NB4 (cell line): ENCODE measurements at regions not wholly inside any gene's neighbourhood (a gene's known extent, or its start where the extent isn't known, plus 50 kb on each side); places are given as distances from the start of the nearest gene placed in this dataset.

Experiments used
- DNase-seq: peaks from one replicate; pipeline ENCODE4 v3.0.0; 2010; ENCODE audit warnings: low read depth
- H3K4me3 ChIP-seq: one replicate; pipeline ENCODE4 v1.5.1; 2011; ENCODE audit warnings: mild to moderate bottlenecking, low read depth, low read length, moderate library complexity
- CTCF ChIP-seq: IDR thresholded peaks from one replicate; pipeline ENCODE4 v1.5.1; 2012; ENCODE audit warnings: low read depth, low read length
- MYC ChIP-seq: IDR thresholded peaks from 2 replicates; pipeline ENCODE4 v1.6.1; 2011; ENCODE audit warnings: low read depth, low read length
- POLR2A ChIP-seq: IDR thresholded peaks from 2 replicates; pipeline ENCODE4 v1.6.1; 2011; ENCODE audit warnings: mild to moderate bottlenecking; ENCODE audit not compliant: insufficient read length; ENCODE audit errors: extremely low read depth
- TF ChIP-seq, protein P1 (sequence below): IDR thresholded peaks from 2 replicates; pipeline ENCODE4 v1.6.1; 2011; ENCODE audit warnings: low read depth, low read length

- no peak overlapping the region for H3K4me3 ChIP-seq
- no peak for DNase-seq
- no peak for TF ChIP-seq CTCF
- TF ChIP-seq POLR2A = no peak
- TF ChIP-seq, protein P1, sequence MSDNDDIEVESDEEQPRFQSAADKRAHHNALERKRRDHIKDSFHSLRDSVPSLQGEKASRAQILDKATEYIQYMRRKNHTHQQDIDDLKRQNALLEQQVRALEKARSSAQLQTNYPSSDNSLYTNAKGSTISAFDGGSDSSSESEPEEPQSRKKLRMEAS = no peak
- TF ChIP-seq MYC = no peak
These were observed 511.8 kb upstream of the SLITRK1 start for GRCh38 chr13:84393981-84394625.

DNA sequence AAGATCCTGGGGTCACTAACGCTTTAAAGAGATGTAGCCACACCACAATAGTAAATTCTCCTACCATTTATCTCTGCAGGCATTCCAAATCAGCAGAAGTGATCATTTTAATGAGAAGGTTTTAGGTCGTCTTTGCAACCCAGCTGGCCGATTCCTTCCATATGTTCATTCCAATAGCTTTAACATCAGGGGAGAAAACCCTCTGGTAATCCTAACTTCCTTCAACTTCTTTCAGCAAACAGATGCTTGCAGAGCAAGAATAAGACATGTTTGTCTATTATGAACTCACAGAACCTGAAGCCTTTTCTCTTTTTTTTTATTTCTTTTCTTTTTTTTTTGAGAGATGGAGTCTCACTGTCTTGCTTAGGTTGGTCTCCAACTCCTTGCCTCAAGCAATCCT is 498.6 kb upstream of the SLITRK1 start:
- no peak overlapping the region for H3K4me3 ChIP-seq
- no peak for TF ChIP-seq POLR2A
- TF ChIP-seq, protein P1 = no peak
- TF ChIP-seq CTCF = no peak
- TF ChIP-seq MYC = no peak
- no peak for DNase-seq

- TF ChIP-seq POLR2A (no peak), CTCF (no peak), MYC (no peak)
- TF ChIP-seq, protein P1 = no peak
- no peak for DNase-seq
- no peak overlapping the region for H3K4me3 ChIP-seq
These were observed 494.8 kb upstream of the SLITRK1 start for GRCh38 chr13:84377106-84377505.

DNA sequence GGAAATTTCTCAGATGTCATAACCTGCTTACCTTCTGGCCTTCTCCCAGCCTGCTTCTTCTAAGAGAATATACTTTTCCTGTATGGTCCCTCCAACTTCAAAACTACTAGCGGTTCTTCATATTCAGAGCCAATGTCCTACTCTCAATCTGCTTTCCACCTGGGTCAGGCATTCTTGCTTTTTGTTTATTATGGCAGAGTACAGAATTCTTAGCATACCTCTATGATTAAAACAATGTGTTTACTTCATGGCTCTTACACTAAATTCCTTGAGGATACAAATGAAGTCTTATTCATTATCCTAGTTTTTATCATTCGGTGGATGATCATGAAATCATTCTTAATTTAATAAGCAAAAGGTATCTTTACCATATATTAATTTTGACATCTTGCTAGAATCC is 484.2 kb upstream of the SLITRK1 start:
- TF ChIP-seq, protein P1 = no peak
- no peak overlapping the region for H3K4me3 ChIP-seq
- DNase-seq = no peak

DNA sequence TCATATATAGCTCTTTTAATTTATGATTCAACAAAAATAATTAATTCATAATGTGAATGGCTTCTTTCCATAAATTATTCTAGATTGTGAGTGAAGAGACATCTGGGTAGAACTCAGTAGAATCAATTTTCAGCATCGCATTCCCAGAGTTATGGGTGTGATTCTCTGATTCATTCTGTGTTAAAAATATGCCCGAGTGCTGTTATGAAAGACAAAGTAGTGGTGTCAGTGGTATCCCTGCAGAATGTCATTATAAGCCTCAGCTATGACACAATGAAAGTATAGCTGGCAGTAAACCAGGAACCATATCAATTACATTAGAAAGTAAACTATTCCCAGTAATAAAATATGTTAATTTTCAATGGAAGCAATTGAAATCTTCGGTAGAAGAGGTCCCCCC is 480.5 kb upstream of the SLITRK1 start:
- H3K4me3 ChIP-seq = no peak overlapping the region
- TF ChIP-seq, protein P1 = no peak
- TF ChIP-seq POLR2A = no peak
- no peak for TF ChIP-seq MYC
- no peak for TF ChIP-seq CTCF
- DNase-seq = no peak

- H3K4me3 ChIP-seq = no peak overlapping the region
- no peak for DNase-seq
- TF ChIP-seq, protein P1 = no peak
- no peak for TF ChIP-seq CTCF
- TF ChIP-seq POLR2A = no peak
- no peak for TF ChIP-seq MYC
These were observed 478.5 kb upstream of the SLITRK1 start for GRCh38 chr13:84360822-84361221.
